GM12874 (cell line): ENCODE measurements at regions not wholly inside any gene's neighbourhood (a gene's known extent, or its start where the extent isn't known, plus 50 kb on each side); places are given as distances from the start of the nearest gene placed in this dataset.

Experiments
- TF ChIP-seq, protein P1 (sequence below): IDR thresholded peaks from 2 replicates; pipeline ENCODE4 v1.5.1; 2011; ENCODE audit warnings: low read depth, mild to moderate bottlenecking, control low read depth, low read length, moderate library complexity; ENCODE audit not compliant: insufficient read depth

DNA sequence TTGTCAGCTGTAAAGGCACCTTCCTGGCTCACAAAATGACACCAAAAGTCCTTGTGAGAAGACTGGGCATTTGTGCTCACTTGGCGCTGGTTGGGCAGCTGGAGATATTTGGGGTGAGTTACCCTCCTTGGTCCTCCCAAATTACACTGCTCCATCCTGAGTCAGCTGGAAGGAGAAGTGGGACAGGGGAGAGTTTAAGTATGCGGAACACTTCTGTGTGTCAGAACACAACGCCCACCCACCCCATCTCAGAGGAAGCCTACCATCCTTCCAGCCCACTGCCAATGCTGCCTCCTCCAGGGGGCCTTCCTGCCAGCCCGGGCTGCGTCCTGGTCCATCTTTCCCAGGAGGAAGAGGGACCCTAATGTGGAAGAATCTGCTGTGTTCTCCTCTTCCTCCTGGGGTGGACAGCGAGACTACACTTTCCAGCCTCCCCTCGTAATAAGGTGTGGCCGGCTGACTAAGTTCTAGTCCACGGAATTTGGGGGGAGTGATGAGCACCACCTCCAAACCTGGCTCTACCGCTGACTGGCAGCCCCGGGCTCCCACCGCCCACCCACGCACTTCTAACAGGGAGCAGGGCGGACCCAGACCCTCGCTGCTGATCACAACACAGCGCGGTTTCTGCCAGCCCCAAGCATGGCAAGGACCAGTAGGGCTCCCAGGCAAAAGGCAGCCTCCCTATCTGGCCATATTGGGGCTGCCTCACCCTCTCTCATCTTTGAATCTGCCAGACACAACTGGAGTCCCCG lies 265.0 kb downstream of the XXYLT1 start:
- TF ChIP-seq, protein P1, sequence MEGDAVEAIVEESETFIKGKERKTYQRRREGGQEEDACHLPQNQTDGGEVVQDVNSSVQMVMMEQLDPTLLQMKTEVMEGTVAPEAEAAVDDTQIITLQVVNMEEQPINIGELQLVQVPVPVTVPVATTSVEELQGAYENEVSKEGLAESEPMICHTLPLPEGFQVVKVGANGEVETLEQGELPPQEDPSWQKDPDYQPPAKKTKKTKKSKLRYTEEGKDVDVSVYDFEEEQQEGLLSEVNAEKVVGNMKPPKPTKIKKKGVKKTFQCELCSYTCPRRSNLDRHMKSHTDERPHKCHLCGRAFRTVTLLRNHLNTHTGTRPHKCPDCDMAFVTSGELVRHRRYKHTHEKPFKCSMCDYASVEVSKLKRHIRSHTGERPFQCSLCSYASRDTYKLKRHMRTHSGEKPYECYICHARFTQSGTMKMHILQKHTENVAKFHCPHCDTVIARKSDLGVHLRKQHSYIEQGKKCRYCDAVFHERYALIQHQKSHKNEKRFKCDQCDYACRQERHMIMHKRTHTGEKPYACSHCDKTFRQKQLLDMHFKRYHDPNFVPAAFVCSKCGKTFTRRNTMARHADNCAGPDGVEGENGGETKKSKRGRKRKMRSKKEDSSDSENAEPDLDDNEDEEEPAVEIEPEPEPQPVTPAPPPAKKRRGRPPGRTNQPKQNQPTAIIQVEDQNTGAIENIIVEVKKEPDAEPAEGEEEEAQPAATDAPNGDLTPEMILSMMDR: no peak

DNA sequence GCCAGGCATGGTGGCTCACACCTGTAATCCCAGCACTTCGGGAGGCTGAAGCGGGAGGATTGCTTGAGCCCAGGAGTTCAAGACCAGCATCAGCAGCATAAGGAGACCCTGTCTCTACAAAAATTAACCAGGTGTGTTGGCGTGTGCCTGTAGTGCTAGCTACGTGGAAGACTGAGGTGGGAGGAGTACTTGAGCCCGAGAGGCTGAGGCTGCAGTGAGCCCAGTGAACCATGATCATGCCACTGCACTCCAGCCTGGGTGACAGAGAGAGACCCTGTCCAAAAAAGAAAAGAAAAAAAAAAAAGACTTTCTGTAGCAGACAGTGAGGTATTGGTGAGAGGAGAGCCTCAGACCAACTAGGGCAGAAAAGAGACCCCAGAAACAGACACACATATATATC lies 263.8 kb downstream of the XXYLT1 start:
- TF ChIP-seq, protein P1: no peak

DNA sequence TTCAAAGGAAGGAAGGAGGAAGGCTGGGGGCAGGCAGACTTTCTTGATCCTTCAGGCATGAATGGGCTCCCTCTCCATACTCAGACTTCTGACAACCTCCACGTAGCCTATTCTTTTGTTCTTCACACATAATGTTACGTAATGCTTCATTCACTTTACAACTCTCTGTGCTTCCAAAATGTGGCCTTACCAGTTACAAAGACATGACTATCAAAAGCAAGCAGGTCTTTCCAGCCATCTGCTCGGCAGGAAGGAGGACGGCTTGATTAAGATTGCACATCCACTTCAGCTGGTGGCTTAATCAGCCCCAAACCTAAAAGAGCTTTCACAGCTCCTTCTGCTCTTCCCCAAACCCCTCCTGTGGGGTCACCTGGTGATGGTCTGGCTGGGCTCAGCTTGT lies 263.2 kb downstream of the XXYLT1 start:
- TF ChIP-seq, protein P1: no peak

DNA sequence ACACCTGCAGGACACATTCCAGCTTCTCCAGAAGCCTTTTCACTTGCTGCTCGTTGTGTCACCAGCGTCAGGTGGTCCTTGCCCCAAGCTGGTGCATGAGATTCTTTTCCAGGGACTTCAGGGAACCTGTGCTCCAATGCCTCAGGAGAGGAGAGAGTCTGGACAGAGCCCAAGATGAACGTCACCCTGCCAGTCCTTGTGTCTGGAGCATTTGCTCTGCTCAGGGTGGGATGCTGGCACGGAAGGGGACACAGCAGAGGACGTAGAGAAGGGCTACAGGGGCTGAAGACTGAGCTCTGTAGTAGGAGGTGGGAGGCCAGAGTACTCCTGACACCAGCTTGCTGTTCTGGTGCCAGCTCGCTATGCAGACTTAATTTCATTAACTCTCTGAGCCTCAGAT lies 262.1 kb downstream of the XXYLT1 start:
- TF ChIP-seq, protein P1: no peak

DNA sequence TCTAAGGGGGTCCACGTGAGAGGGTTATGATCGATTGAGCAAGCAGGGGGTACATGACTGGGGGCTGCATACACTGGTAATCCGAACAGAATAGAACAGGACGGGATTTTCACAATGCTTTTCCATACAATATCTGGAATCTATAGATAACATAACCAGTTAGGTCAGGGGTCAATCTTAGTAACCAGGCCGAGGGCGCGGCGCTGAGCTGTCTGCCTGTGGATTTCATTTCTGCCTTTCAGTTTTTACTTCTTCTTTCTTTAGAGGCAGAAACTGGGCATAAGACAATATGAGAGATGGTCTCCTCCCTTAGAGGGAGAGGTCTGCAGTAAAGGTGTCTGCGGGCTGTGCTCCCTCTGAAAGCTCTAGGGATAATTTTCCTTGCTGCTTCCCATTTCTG lies 261.3 kb downstream of the XXYLT1 start:
- TF ChIP-seq, protein P1: no peak

DNA sequence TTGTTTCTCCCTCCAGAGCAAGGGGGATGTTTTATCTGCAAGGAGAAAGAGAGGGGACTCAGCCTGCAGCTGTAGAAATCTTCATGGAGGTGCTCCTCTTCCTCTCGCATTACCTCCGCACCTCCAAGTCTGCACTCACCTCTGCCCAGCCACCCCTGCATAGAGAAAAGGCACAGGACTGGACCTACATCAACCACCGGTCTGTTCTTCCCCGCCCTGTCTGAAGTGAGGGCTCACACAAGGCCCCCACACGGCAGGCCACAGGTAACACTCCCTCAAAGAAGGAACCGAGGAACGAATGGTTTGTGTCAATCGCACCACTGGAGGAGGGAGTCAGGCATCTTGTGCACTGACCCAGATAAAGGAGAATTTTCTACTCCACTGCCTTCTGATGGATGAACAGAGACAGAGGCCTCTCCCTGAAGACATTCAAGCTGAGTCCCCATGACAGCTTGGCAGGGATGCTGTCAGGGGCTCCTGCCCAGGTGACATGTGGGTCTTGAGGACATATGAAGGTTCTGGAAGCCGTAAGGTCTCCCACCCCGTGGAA lies 260.3 kb downstream of the XXYLT1 start:
- TF ChIP-seq, protein P1: no peak

DNA sequence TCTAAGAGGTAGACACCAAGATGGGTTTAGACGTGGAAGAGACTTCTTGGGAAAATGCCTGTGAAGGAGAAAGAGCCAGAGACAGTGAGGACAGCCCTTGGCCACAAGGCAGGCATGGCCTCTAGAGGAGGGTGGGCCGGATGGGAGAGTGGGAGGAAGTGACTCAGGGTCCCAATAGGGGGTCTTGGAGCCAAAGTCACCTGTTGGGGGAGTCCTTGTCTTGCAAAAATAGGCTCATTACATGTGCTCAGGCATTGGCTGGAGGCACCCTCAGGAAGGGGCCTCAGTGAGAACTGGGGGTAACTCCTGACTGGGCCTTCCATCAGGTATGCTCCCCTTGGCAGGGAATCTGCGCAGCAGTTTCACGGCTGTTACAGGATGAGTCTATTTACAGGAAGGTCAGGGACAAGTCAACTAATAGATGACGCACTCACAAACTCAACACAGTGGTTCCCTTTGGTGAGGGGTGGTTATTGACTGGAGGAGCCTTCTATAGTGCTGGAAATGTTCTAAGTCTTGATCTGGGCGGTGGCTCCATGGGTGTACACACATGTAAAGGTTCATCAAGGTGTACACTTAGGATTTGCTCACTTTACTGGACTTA lies 259.6 kb downstream of the XXYLT1 start:
- TF ChIP-seq, protein P1: no peak
